MM.1S (cell line): ENCODE measurements at regions not wholly inside any gene's neighbourhood (a gene's known extent, or its start where the extent isn't known, plus 50 kb on each side); places are given as distances from the start of the nearest gene placed in this dataset.

Experiments
- DNase-seq: peaks from one replicate; pipeline ENCODE4 v3.0.0-alpha.2; 2015
- H2AFZ ChIP-seq: fragments of 300-600 bp; sonication (generic); 2 replicates; pipeline ENCODE4 v1.6.0; 2016; ENCODE audit warnings: antibody characterized with exemption, low read length
- H3F3A ChIP-seq: fragments of 300-600 bp; sonication (generic); 2 replicates; pipeline ENCODE4 v1.6.1; 2016; ENCODE audit warnings: mild to moderate bottlenecking, antibody characterized with exemption, low read length, moderate library complexity, mixed read lengths; ENCODE audit not compliant: insufficient read depth
- H3K27ac ChIP-seq: fragments of 300-600 bp; sonication (generic); 2 replicates; pipeline ENCODE4 v1.5.1; 2016; ENCODE audit warnings: mild to moderate bottlenecking, low read length
- H3K27me3 ChIP-seq: fragments of 300-600 bp; sonication (generic); replicated peaks from 2 replicates; pipeline ENCODE4 v1.6.0; 2016; ENCODE audit warnings: low read length; ENCODE audit not compliant: insufficient read depth
- H3K36me3 ChIP-seq: fragments of 300-600 bp; sonication (generic); replicated peaks from 2 replicates; pipeline ENCODE4 v1.6.1; 2016; ENCODE audit warnings: mild to moderate bottlenecking, low read length, mixed read lengths; ENCODE audit not compliant: insufficient read depth
- H3K4me1 ChIP-seq: fragments of 300-600 bp; sonication (generic); 2 replicates; pipeline ENCODE4 v1.6.1; 2016; ENCODE audit warnings: low read length, mixed read lengths
- H3K4me2 ChIP-seq: fragments of 300-600 bp; sonication (generic); 2 replicates; pipeline ENCODE4 v1.6.0; 2016; ENCODE audit warnings: low read depth, low read length
- H3K4me3 ChIP-seq: fragments of 300-600 bp; sonication (generic); 2 replicates; pipeline ENCODE4 v1.5.1; 2016; ENCODE audit warnings: low read length, mixed read lengths
- H3K79me2 ChIP-seq: fragments of 300-600 bp; sonication (generic); 2 replicates; pipeline ENCODE4 v1.6.1; 2016; ENCODE audit warnings: mixed run types, low read length, mixed read lengths
- H3K9ac ChIP-seq: fragments of 300-600 bp; sonication (generic); 2 replicates; pipeline ENCODE4 v1.6.1; 2016; ENCODE audit warnings: low read length, mixed read lengths
- H3K9me2 ChIP-seq: fragments of 300-600 bp; sonication (generic); replicated peaks from 2 replicates; pipeline ENCODE4 v1.6.1; 2016; ENCODE audit warnings: mild to moderate bottlenecking, low read length, mixed read lengths; ENCODE audit not compliant: insufficient read depth
- H3K9me3 ChIP-seq: fragments of 300-600 bp; sonication (generic); replicated peaks from 2 replicates; pipeline ENCODE4 v1.6.1; 2016; ENCODE audit warnings: mild to moderate bottlenecking, low read length, mixed read lengths; ENCODE audit not compliant: insufficient read depth
- H4K20me1 ChIP-seq: fragments of 300-600 bp; sonication (generic); 2 replicates; pipeline ENCODE4 v1.6.1; 2016; ENCODE audit warnings: mild to moderate bottlenecking, low read length, moderate library complexity, mixed read lengths; ENCODE audit not compliant: insufficient read depth
- CTCF ChIP-seq: fragments of 300-600 bp; sonication (generic); IDR thresholded peaks from 2 replicates; pipeline ENCODE4 v1.5.1; 2016; ENCODE audit warnings: antibody characterized with exemption, low read length, mixed read lengths
- EZH2 ChIP-seq: fragments of 300-600 bp; sonication (generic); optimal IDR thresholded peaks from 2 replicates; pipeline ENCODE3; 2017; ENCODE audit warnings: low read depth, mild to moderate bottlenecking, antibody characterized with exemption, low read length, mixed read lengths
- EZH2phosphoT487 ChIP-seq: fragments of 300-600 bp; sonication (generic); IDR thresholded peaks from 2 replicates; pipeline ENCODE4 v1.6.1; 2018; ENCODE audit warnings: antibody characterized with exemption, low read length

GRCh38 chr21:27021801-27022200 lies 54.9 kb upstream of the ADAMTS5 start:
- no peak for TF ChIP-seq CTCF
- TF ChIP-seq EZH2, result no peak
- TF ChIP-seq EZH2phosphoT487, result no peak
- Histone ChIP-seq H3K4me2 (no peak overlapping the region), H3K9me2 (no peaks in the 10 kb centered on the region), H3K4me3 (no peak overlapping the region), H3K79me2 (no peaks in the 10 kb centered on the region), H3K27me3 (no peaks in the 10 kb centered on the region), H3K4me1 (no peaks in the 10 kb centered on the region), H3K9me3 (no peaks in the 10 kb centered on the region), H4K20me1 (no peaks in the 10 kb centered on the region), H3K36me3 (no peaks in the 10 kb centered on the region), H3K9ac (no peak overlapping the region), H3K27ac (no peak overlapping the region), H3F3A (no peaks in the 10 kb centered on the region), H2AFZ (no peak overlapping the region)
- DNase-seq, result no peak

- H3K9ac ChIP-seq, result no peak overlapping the region
- H2AFZ ChIP-seq, result no peak overlapping the region
- H4K20me1 ChIP-seq, result no peaks in the 10 kb centered on the region
- DNase-seq, result no peak
- H3F3A ChIP-seq, result no peaks in the 10 kb centered on the region
- no peaks in the 10 kb centered on the region for H3K4me1 ChIP-seq
- no peaks in the 10 kb centered on the region for H3K9me3 ChIP-seq
- no peaks in the 10 kb centered on the region for H3K9me2 ChIP-seq
- no peak overlapping the region for H3K4me3 ChIP-seq
- TF ChIP-seq EZH2phosphoT487 (no peak), CTCF (no peak), EZH2 (no peak)
- H3K79me2 ChIP-seq, result no peaks in the 10 kb centered on the region
- no peak overlapping the region for H3K27ac ChIP-seq
- H3K4me2 ChIP-seq, result no peak overlapping the region
- no peaks in the 10 kb centered on the region for H3K36me3 ChIP-seq
- no peaks in the 10 kb centered on the region for H3K27me3 ChIP-seq
These were observed 54.2 kb upstream of the ADAMTS5 start for GRCh38 chr21:27021046-27021445.

GRCh38 chr21:27017246-27017645 lies 50.4 kb upstream of the ADAMTS5 start:
- Histone ChIP-seq H3K27ac (no peak overlapping the region), H3K36me3 (no peaks in the 10 kb centered on the region), H3K9me3 (no peaks in the 10 kb centered on the region), H3K9ac (no peak overlapping the region), H3K9me2 (no peaks in the 10 kb centered on the region), H3F3A (no peaks in the 10 kb centered on the region), H3K4me1 (no peaks in the 10 kb centered on the region), H3K27me3 (no peaks in the 10 kb centered on the region), H3K4me3 (no peak overlapping the region), H3K79me2 (no peaks in the 10 kb centered on the region), H2AFZ (no peak overlapping the region), H3K4me2 (no peak overlapping the region), H4K20me1 (no peaks in the 10 kb centered on the region)
- TF ChIP-seq CTCF, result no peak
- TF ChIP-seq EZH2, result no peak
- no peak for TF ChIP-seq EZH2phosphoT487
- no peak for DNase-seq
